ENCODE measurements at regions not wholly inside any gene's neighbourhood (a gene's known extent, or its start where the extent isn't known, plus 50 kb on each side); places are given as distances from the start of the nearest gene placed in this dataset.
"Not testable (repeated sequence)": the region's sequence is repeated elsewhere in the genome, so short reads cannot be mapped to it uniquely, and the experiment has no call there.

GRCh38 chrX:3919668-3920423 lies 206.4 kb upstream of the PRKX start:
- DNase-seq (ENCODE audit: low read depth): not testable (repeated sequence)

- not testable (repeated sequence) for DNase-seq (ENCODE audit: low read depth)
Observed at GRCh38 chrX:3914813-3915212, 201.4 kb upstream of the PRKX start.

DNA sequence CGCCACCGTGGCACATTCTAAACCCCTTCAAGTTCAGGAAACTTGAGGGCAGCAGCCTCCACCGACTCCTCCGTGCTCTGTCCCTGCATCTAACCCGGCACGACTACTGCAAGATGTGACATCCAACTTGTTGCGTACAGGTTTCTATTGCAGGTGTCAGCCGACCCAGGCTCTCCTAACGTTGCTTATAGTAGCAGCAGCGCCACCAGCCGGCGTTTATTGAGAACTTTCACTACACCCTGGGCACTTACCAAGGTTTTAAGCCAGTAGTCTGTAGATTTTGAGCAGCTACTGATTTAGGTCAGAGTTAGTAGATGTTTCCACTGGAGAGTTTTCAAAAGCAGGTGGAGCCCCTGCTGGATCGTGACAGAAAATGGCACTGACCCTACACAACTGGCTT lies 200.6 kb upstream of the PRKX start:
- not testable (repeated sequence) for DNase-seq (ENCODE audit: low read depth)

- DNase-seq (ENCODE audit: low read depth): not testable (repeated sequence)
Observed at GRCh38 chrX:3911012-3911411, 197.6 kb upstream of the PRKX start.

DNA sequence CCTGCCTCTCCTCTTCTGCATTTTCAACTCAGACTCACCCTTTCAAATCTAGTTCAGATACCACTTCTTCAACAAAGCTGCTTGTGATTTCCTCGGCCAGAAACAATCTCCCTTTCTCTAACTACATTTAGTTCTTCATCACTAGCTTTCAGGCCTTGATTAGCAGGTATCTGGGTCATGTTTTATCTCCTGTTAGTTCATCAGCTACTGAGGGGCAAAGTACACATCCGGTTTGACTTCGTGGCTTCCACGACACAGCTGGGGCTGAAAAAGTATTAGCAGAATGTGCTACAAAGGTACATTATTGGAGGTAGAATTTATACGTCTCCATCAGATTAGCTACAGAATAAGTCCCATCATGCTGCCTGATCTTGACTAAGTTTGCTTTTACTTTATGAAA lies 197.2 kb upstream of the PRKX start:
- not testable (repeated sequence) for DNase-seq (ENCODE audit: low read depth)

DNA sequence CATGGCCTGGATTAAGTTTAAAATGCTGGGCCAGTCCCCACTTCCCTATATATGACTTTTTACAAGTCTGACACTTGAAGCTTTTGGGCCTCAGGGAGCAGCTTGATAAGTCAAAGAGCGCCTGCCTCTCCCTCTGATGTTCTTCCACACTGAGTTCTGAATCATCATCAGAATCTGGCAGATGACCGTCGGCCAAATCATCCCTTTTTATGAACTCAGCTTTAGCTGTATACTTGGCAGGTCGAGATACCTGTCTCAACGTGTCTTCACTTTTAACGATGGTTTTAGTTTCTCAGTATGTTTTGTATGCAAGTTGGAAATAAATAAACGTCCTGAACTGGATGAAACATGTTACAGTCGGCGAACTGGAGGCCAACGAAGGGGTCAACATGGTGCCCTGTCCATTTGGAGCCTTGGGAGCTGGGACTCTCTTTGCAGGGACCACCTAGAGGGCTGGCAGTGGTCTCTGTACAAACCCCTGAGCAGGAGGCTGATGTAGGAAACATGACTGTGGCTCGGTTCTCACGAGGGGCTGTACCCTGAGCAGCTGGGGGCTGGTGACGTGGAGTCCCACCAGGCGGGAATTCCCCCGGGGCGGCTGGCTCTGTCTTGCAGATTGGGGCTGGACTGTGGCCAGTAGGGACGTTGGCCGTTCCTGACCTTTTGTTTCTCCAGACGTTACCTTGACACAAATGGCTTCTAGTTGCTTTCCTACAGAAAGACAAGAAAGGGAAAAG lies 192.2 kb upstream of the PRKX start:
- not testable (repeated sequence) for DNase-seq (ENCODE audit: low read depth)

- DNase-seq (ENCODE audit: low read depth): not testable (repeated sequence)
Observed at GRCh38 chrX:3902222-3902621, 188.8 kb upstream of the PRKX start.

- DNase-seq (ENCODE audit: low read depth): not testable (repeated sequence)
Observed at GRCh38 chrX:3896755-3897154, 183.3 kb upstream of the PRKX start.

- DNase-seq (ENCODE audit: low read depth): not testable (repeated sequence)
Observed at GRCh38 chrX:3882553-3882920, 169.1 kb upstream of the PRKX start.

GRCh38 chrX:3881898-3882552 lies 168.6 kb upstream of the PRKX start:
- DNase-seq (ENCODE audit: low read depth): not testable (repeated sequence)

DNA sequence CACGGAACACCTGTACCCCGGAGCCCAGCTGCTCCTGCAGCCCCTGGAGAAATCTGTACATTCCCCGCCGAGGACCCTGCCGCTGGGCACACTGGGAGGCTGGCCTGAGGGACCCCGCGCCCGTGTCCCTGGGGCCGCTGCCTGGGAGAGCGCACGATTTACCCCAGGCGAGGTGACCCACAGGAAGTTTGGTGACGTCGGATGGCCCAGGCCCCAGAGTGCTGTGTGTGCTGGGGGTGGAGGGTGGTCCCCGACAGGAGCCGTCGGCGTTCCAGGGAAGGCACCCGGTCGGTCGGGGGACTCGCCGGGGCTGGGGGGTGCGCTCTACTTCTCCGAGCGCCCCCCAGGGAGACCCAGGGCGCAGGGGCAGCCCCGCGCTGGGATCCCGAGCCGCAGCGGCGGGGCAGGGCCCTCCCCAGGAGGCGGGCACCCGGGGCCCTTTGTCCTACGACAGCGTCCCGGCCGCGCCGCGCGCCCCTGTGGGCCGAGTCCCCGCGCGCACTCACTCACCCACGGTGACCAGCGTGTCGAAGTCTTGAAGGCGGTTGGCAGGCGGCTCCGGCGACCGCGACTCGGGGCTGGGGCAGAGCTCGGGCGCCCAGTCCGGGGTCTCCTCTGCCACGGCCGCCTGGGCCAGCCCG lies 167.9 kb upstream of the PRKX start:
- not testable (repeated sequence) for DNase-seq (ENCODE audit: low read depth)

GRCh38 chrX:3876393-3876792 lies 162.9 kb upstream of the PRKX start:
- not testable (repeated sequence) for DNase-seq (ENCODE audit: low read depth)

- not testable (repeated sequence) for DNase-seq (ENCODE audit: low read depth)
Observed at GRCh38 chrX:3875638-3876037, 162.2 kb upstream of the PRKX start.

- not testable (repeated sequence) for DNase-seq (ENCODE audit: low read depth)
Observed at GRCh38 chrX:3872226-3872879, 158.9 kb upstream of the PRKX start.

GRCh38 chrX:3867067-3867831 lies 153.8 kb upstream of the PRKX start:
- not testable (repeated sequence) for DNase-seq (ENCODE audit: low read depth)

DNA sequence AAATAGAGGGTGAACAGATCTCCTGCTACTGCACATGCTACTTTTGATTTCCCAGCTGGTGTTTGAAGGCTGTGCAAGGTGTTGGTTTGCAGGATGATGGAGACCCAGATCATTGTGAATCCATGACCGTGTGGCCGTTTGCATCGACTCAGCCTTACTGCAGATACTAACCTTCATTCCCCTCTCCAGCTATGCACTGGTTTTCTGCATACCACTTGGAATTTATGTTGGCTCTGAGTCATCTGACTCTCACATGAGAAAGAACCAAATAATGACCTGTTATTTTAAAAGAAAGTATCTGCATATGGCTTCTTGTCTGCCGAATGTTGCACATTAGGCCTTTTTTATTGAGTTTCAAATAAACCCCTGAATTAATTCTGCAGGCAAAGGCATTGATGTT lies 144.9 kb upstream of the PRKX start:
- DNase-seq (ENCODE audit: low read depth): not testable (repeated sequence)

- DNase-seq (ENCODE audit: low read depth): not testable (repeated sequence)
Observed at GRCh38 chrX:3843522-3844145, 130.2 kb upstream of the PRKX start.

GRCh38 chrX:3842822-3843521 lies 129.5 kb upstream of the PRKX start:
- not testable (repeated sequence) for DNase-seq (ENCODE audit: low read depth)

DNA sequence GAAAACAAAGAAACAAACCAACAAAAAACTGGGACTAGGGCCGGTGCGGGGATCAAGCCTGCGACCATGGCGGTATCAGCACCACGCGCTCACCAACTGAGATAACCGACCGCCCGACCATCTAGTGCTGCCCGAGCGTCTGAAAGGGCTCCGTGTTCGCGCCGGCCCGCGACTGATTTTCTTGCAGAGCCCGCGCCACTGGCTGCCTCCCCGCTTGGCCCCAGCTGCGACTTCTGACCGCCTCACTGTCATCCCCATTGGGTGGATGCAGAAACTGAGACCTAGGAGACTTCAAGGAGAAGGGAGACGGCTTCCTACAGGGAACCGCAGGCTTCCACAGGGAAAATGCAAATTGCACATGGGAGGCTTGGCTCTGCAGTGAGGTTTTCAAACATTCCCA lies 125.3 kb upstream of the PRKX start:
- not testable (repeated sequence) for DNase-seq (ENCODE audit: low read depth)
